HepG2 (cell line): ENCODE measurements at regions not wholly inside any gene's neighbourhood (a gene's known extent, or its start where the extent isn't known, plus 50 kb on each side); places are given as distances from the start of the nearest gene placed in this dataset.

Experiments
- ATAC-seq: fragments of 200-7000 bp; cut with Tn5 transposase; 3 replicates; pipeline ENCODE4 v1.9.1; 2020; ENCODE audit warnings: mild to moderate bottlenecking, moderate library complexity
- BruUV-seq: library from RNA; stranded (reverse); fragments of 400-500 nt; replicated peaks from 2 replicates; lab custom pipeline; 2021; lab: Mats Ljungman, UMichigan
- CTCF ChIA-PET: fragments of 300-600 bp; formaldehyde crosslinking; extraction: SDS; loops from one replicate; lab custom pipeline; 2021; ENCODE audit warnings: low total read pairs, inconsistent platforms, low intra/inter-chr PET ratio; lab: Yijun Ruan, JAX
- POLR2A ChIA-PET: fragments of 350-600 bp; sonication (Branson Sonifier 250); formaldehyde crosslinking; loops from one replicate; lab custom pipeline; 2020; ENCODE audit warnings: antibody characterized with exemption, inconsistent platforms; lab: Yijun Ruan, JAX
- DNase-seq: peaks from one replicate; pipeline ENCODE4 v3.0.0-alpha.2; 2015; ENCODE audit warnings: low spot score
- FAIRE-seq: peaks from 3 replicates; lab custom pipeline; 2011; peaks lifted over from hg19 to GRCh38; lab: Jason Lieb, UNC
- H2AFZ ChIP-seq: one replicate; pipeline ENCODE4 v1.6.1; 2011; ENCODE audit warnings: low read length, inconsistent platforms
- H3K27ac ChIP-seq: fragments of 300-600 bp; 3 replicates; pipeline ENCODE4 v1.8.0; 2011; ENCODE audit warnings: mixed run types, mild to moderate bottlenecking, mixed read lengths, low read length, inconsistent platforms; ENCODE audit not compliant: insufficient read depth; ENCODE audit errors: extremely low read length
- H3K27me3 ChIP-seq, 2 experiments: fragments of 200-600 bp in 1 of 2; 2 replicates in 1 of 2; 3 replicates in 1 of 2; pipeline versions ENCODE4 v1.6.0 to v1.8.0; 2011; ENCODE audit warnings: low read length in 2 of 2, mild to moderate bottlenecking in 2 of 2, moderate library complexity in 2 of 2, inconsistent platforms in 1 of 2; ENCODE audit not compliant: insufficient read depth in 2 of 2, control insufficient read depth in 1 of 2
- H3K36me3 ChIP-seq, 2 experiments: fragments of 200-600 bp in 1 of 2; replicated peaks in 1 of 2; 2 replicates in 1 of 2; 3 replicates in 1 of 2; pipeline versions ENCODE4 v1.5.1 to v1.8.0; 2011; ENCODE audit warnings: low read length in 2 of 2, inconsistent platforms in 1 of 2; ENCODE audit not compliant: insufficient read depth in 2 of 2, control insufficient read depth in 1 of 2
- H3K4me1 ChIP-seq: 2 replicates; pipeline ENCODE4 v1.5.1; 2012; ENCODE audit warnings: low read length, inconsistent platforms; ENCODE audit not compliant: insufficient read depth
- H3K4me2 ChIP-seq: 2 replicates; pipeline ENCODE4 v1.6.0; 2011; ENCODE audit warnings: low read depth, low read length, inconsistent platforms
- H3K4me3 ChIP-seq, 3 experiments: fragments of 200-600 bp in 1 of 3; sonication (generic), shearing (Covaris generic) in 1 of 3; replicated peaks in 1 of 3; 2 replicates each; pipeline ENCODE4 v1.5.1; 2011 to 2016; ENCODE audit warnings: low read length in 3 of 3, inconsistent platforms in 2 of 3, low read depth in 2 of 3, mild to moderate bottlenecking in 2 of 3, control low read depth in 1 of 3, mixed read lengths in 1 of 3; ENCODE audit not compliant: insufficient read depth in 1 of 3
- H3K79me2 ChIP-seq: one replicate; pipeline ENCODE4 v1.6.1; 2011; ENCODE audit warnings: low read length, inconsistent platforms; ENCODE audit not compliant: insufficient read depth
- H3K9ac ChIP-seq: 2 replicates; pipeline ENCODE4 v1.6.0; 2011; ENCODE audit warnings: mild to moderate bottlenecking, low read depth, low read length, inconsistent platforms; ENCODE audit not compliant: insufficient read depth
- H3K9me3 ChIP-seq: 2 replicates; pipeline ENCODE4 v1.5.1; 2012; ENCODE audit warnings: mild to moderate bottlenecking, low read length
- H4K20me1 ChIP-seq: 2 replicates; pipeline ENCODE4 v1.6.0; 2011; ENCODE audit warnings: inconsistent platforms, mild to moderate bottlenecking, low read length, moderate library complexity; ENCODE audit not compliant: insufficient read depth
- MAFF ChIP-seq: IDR thresholded peaks from 2 replicates; pipeline ENCODE4 v1.6.1; 2011; ENCODE audit warnings: low read depth, low read length, improper control_type of control experiment
- NFRKB ChIP-seq: fragments of 450-650 bp; IDR thresholded peaks from 2 replicates; pipeline ENCODE4 v1.6.1; 2017
- SP5 ChIP-seq: IDR thresholded peaks from 2 replicates; pipeline ENCODE4 v1.6.1; 2016; ENCODE audit warnings: low read depth, borderline replicate concordance
- TOE1 ChIP-seq: sonication (generic); formaldehyde crosslinking; IDR thresholded peaks from 2 replicates; pipeline ENCODE4 v1.4.0; 2020; ENCODE audit warnings: mild to moderate bottlenecking, missing genetic modification reagents
- in situ Hi-C: cut with HindIII; loops from 2 replicates; pipeline ENCODE4 v1.10.0; 2017; ENCODE audit warnings: low pct_unique_long_range_greater_than_20kb; ENCODE audit not compliant: extremely low pct_ligation_motif_present
- intact Hi-C: fragments of 100-400 bp; cut with micrococcal nuclease; formaldehyde crosslinking; loops from one replicate; pipeline ENCODE4 v1.10.0; 2022; ENCODE audit not compliant: unreplicated experiment
- TF ChIP-seq, protein P1 (sequence below): fragments of 450-650 bp; IDR thresholded peaks from 2 replicates; pipeline ENCODE4 v1.6.1; 2016
- TF ChIP-seq, protein P2 (sequence below): sonication (generic); formaldehyde crosslinking; IDR thresholded peaks from 2 replicates; pipeline ENCODE4 v1.4.0; 2020; ENCODE audit warnings: missing genetic modification reagents

DNA sequence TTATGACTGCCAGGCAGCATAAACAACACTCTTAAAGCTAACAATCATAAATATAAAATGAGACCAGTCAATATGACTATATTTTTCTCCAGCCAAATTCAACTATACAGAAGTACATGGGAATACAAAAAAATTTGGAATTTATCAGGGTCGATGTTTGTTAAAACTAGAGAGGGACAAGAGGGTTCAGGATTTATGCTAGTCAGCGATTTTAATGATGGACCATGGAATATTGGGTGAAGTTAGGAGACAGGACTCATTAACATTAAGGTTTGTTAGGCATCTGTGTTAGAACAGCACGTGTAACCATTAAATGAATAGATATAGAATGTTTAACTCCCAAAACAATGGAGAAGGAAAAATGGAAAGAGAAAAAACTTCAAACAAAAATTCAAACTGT is 146.2 kb downstream of the SEM1 start (continued):
- TF ChIP-seq, protein P1, sequence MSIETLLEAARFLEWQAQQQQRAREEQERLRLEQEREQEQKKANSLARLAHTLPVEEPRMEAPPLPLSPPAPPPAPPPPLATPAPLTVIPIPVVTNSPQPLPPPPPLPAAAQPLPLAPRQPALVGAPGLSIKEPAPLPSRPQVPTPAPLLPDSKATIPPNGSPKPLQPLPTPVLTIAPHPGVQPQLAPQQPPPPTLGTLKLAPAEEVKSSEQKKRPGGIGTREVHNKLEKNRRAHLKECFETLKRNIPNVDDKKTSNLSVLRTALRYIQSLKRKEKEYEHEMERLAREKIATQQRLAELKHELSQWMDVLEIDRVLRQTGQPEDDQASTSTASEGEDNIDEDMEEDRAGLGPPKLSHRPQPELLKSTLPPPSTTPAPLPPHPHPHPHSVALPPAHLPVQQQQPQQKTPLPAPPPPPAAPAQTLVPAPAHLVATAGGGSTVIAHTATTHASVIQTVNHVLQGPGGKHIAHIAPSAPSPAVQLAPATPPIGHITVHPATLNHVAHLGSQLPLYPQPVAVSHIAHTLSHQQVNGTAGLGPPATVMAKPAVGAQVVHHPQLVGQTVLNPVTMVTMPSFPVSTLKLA = no peak
- peak; percentile 66 for TF ChIP-seq MAFF
- TF ChIP-seq, all 625 proteins: peak for 2

DNA sequence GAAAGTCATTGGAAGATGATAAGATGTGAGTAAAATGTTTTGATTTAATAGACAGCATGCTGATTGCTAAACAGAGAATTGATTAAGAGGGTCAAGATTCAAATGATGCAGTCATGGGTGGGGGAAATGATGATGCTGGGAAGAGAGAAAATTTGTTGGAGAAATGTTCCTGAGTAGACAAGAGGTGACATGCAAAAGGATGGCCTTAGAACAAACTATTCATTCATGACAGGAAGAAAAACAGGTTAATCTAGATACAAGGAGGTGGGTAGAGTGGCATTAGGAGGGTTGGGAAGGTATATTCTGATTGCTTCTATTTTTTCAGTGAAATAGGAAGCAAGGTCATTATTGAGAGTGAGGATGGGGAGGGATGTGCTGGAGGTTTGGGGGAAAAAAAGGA is 146.7 kb downstream of the SEM1 start:
- Histone ChIP-seq H3K9ac (no peak overlapping the region), H3K4me2 (no peak overlapping the region), H3K27me3 (no peaks in the 10 kb centered on the region), H3K4me1 (no peaks in the 10 kb centered on the region), H3K9me3 (no peaks in the 10 kb centered on the region), H3K79me2 (no peaks in the 10 kb centered on the region), H3K4me3 (no peak overlapping the region), H3K27ac (no peak overlapping the region), H4K20me1 (no peaks in the 10 kb centered on the region), H2AFZ (no peak overlapping the region), H3K36me3 (no peaks in the 10 kb centered on the region)
- DNase-seq = no peak
- intact Hi-C loops = no loop called here
- in situ Hi-C loops = no loop called here
- no peak for ATAC-seq
- ChIA-PET CTCF (no interaction called here), POLR2A (no interaction called here)
- no TSS peak for BruUV-seq
- TF ChIP-seq, protein P2, sequence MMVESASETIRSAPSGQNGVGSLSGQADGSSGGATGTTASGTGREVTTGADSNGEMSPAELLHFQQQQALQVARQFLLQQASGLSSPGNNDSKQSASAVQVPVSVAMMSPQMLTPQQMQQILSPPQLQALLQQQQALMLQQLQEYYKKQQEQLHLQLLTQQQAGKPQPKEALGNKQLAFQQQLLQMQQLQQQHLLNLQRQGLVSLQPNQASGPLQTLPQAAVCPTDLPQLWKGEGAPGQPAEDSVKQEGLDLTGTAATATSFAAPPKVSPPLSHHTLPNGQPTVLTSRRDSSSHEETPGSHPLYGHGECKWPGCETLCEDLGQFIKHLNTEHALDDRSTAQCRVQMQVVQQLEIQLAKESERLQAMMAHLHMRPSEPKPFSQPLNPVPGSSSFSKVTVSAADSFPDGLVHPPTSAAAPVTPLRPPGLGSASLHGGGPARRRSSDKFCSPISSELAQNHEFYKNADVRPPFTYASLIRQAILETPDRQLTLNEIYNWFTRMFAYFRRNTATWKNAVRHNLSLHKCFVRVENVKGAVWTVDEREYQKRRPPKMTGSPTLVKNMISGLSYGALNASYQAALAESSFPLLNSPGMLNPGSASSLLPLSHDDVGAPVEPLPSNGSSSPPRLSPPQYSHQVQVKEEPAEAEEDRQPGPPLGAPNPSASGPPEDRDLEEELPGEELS (CRISPR knock-in tag) = no peak
- no peak for TF ChIP-seq TOE1 (CRISPR knock-in tag)
- TF ChIP-seq NFRKB = no peak
- TF ChIP-seq SP5 (CRISPR knock-in tag) = no peak
- no peak for FAIRE-seq
